Activated naive CD8-positive, alpha-beta T cell (primary cell): ENCODE measurements at regions not wholly inside any gene's neighbourhood (a gene's known extent, or its start where the extent isn't known, plus 50 kb on each side); places are given as distances from the start of the nearest gene placed in this dataset.
A peak's percentile ranks its signal among the peaks of the same experiment; 100 is the strongest.
"Not testable (repeated sequence)": the region's sequence is repeated elsewhere in the genome, so short reads cannot be mapped to it uniquely, and the experiment has no call there.

Experiments used
- H3K27ac Mint-ChIP-seq: one replicate; pipeline ENCODE4 v1.8.0; 2021; ENCODE audit warnings: mixed read lengths
- H3K27me3 Mint-ChIP-seq: one replicate; pipeline ENCODE4 v1.8.0; 2021; ENCODE audit warnings: mixed read lengths
- H3K36me3 Mint-ChIP-seq: one replicate; pipeline ENCODE4 v1.8.0; 2021; ENCODE audit warnings: mixed read lengths
- H3K4me1 Mint-ChIP-seq: one replicate; pipeline ENCODE4 v1.8.0; 2021; ENCODE audit warnings: low read depth, mixed read lengths
- H3K4me3 Mint-ChIP-seq: one replicate; pipeline ENCODE4 v1.8.0; 2021; ENCODE audit warnings: mild to moderate bottlenecking, mixed read lengths
- H3K9me3 Mint-ChIP-seq: one replicate; pipeline ENCODE4 v1.8.0; 2021; ENCODE audit warnings: low read depth, mixed read lengths

GRCh38 chr12:4138532-4138931 is 135.0 kb upstream of the CCND2 start:
- H3K36me3 Mint-ChIP-seq, H3K9me3 Mint-ChIP-seq, H3K27ac Mint-ChIP-seq, H3K4me3 Mint-ChIP-seq, H3K27me3 Mint-ChIP-seq: not testable (repeated sequence)
- H3K4me1 Mint-ChIP-seq, result peaks cover 62% of the 10 kb centered on the region

DNA sequence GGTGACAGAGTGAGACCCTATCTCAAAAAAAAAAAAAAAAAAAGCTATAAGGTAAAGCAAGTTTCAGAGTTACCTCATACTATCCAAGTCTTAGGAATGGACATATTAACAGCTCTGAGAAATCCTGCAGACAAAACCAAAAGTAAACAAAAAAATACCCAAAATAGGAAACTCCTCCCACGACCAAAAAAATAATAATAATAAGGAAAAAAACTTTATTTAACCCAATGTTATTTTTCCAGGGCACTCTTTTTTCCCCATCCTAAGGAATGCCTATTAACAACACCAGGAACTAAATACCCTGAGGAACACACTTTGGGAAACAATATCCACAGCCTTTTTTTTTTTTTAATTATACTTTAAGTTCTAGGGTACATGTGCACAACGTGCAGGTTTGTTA is 135.5 kb upstream of the CCND2 start:
- Mint-ChIP-seq H3K27ac (no peak overlapping the region), H3K36me3 (peaks cover 3% of the 10 kb centered on the region), H3K27me3 (no peaks in the 10 kb centered on the region), H3K4me1 (peaks cover 58% of the 10 kb centered on the region), H3K9me3 (no peaks in the 10 kb centered on the region), H3K4me3 (no peak overlapping the region)

DNA sequence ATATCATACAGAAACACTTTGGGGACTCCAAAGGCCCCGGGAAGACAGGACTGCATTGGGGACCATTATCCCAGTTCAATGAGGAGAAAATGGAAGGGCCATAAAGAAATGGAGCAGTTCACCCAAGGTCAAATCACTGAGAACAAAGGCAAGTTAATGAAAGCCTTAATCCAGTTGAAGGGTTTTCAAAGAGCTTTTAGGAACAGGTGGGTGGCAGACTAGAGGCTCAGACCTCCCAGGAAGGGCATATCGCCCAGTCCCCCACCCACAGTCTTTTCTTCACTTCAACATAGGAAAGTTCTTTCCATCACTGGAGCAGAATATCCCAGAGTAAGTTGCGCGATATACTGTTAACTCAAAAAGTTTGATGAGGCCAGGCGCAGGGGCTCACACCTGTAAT is 136.1 kb upstream of the CCND2 start:
- Mint-ChIP-seq H3K9me3 (no peaks in the 10 kb centered on the region), H3K27me3 (no peaks in the 10 kb centered on the region), H3K36me3 (peaks cover 3% of the 10 kb centered on the region), H3K4me1 (peaks cover 54% of the 10 kb centered on the region), H3K4me3 (no peak overlapping the region), H3K27ac (no peak overlapping the region)

DNA sequence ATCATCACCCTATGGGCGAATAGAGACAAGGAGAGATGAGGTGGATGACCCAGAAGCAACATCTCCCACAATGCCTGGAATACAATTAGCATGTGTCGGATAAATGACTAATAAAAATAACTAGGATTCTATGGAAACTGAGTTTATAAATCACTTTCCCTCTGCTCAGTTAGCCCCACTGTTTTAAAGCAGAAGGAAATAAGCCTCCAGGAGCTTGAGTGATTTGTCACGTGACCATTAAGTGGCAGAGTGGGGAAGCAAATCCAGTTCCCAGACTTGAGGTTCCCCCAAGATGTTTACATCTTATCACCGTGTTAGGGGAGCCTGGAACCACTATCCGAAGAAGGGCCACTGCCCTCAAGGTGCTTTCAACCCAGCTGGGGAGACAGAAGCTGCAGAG is 136.5 kb upstream of the CCND2 start:
- H3K27me3 Mint-ChIP-seq, result no peaks in the 10 kb centered on the region
- peaks cover 50% of the 10 kb centered on the region for H3K4me1 Mint-ChIP-seq
- no peaks in the 10 kb centered on the region for H3K9me3 Mint-ChIP-seq

GRCh38 chr12:4135919-4136605 is 137.5 kb upstream of the CCND2 start:
- H3K9me3 Mint-ChIP-seq, result no peaks in the 10 kb centered on the region
- peaks cover 40% of the 10 kb centered on the region for H3K4me1 Mint-ChIP-seq
- peak overlapping the region; percentile 97 for H3K27ac Mint-ChIP-seq
- no peaks in the 10 kb centered on the region for H3K27me3 Mint-ChIP-seq
- H3K36me3 Mint-ChIP-seq, result peaks cover 5% of the 10 kb centered on the region
- peak overlapping the region; percentile 30 for H3K4me3 Mint-ChIP-seq

More for the DNA sequence above, 136.5 kb upstream of the CCND2 start:
- Mint-ChIP-seq H3K4me3 (no peak overlapping the region), H3K36me3 (peaks cover 3% of the 10 kb centered on the region), H3K27ac (peak overlapping the region; percentile 46)

DNA sequence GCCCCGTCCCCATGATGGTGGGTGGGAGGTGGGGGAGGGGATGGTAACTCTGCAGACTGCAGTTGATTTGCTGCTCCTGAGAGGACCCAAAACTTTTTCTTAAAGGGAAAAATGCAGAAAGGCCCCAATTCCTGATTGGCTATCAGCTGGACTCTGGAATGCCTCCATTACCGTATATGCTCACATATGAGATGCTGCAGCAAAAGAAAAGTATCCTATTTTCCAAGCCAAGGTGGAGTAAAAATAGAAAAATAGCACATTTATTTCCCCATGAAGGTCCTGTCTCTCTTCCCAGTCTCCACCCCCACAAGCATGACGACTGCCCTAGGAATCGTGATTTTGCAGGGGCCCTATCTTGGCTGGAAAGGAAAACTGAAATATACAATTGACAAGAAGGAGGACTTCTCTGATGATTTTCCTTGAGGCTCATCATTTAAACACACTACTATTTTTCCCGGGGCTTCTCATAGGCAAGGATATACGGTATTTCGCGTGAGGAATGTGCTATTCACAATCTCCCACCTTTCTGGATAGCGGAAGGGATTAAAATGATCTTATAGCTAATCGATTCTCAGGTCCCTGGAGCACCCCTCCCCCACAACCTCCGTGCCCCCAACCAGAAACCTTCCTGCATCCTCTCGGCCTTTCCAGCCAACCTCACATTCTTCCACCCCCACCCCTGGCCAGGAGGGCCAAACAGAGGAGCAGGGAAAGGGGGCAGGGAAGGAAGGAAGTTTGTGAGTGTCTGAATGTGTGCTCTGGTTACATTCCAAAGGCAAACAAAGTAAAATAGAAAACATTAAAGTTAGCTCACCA is 138.9 kb upstream of the CCND2 start:
- Mint-ChIP-seq H3K4me3 (no peak overlapping the region), H3K27ac (no peak overlapping the region), H3K9me3 (no peaks in the 10 kb centered on the region), H3K4me1 (peaks cover 31% of the 10 kb centered on the region), H3K36me3 (peaks cover 5% of the 10 kb centered on the region), H3K27me3 (no peaks in the 10 kb centered on the region)

GRCh38 chr12:4133636-4134447 is 139.7 kb upstream of the CCND2 start:
- Mint-ChIP-seq H3K36me3 (peaks cover 5% of the 10 kb centered on the region), H3K27ac (peak overlapping the region; percentile 78), H3K4me1 (peaks cover 25% of the 10 kb centered on the region), H3K27me3 (no peaks in the 10 kb centered on the region), H3K4me3 (no peak overlapping the region), H3K9me3 (no peaks in the 10 kb centered on the region)

GRCh38 chr12:4133029-4133428 is 140.5 kb upstream of the CCND2 start:
- H3K27ac Mint-ChIP-seq, result no peak overlapping the region
- H3K4me3 Mint-ChIP-seq, result no peak overlapping the region
- peaks cover 25% of the 10 kb centered on the region for H3K4me1 Mint-ChIP-seq
- no peaks in the 10 kb centered on the region for H3K27me3 Mint-ChIP-seq
- no peaks in the 10 kb centered on the region for H3K9me3 Mint-ChIP-seq
- H3K36me3 Mint-ChIP-seq, result peaks cover 5% of the 10 kb centered on the region

DNA sequence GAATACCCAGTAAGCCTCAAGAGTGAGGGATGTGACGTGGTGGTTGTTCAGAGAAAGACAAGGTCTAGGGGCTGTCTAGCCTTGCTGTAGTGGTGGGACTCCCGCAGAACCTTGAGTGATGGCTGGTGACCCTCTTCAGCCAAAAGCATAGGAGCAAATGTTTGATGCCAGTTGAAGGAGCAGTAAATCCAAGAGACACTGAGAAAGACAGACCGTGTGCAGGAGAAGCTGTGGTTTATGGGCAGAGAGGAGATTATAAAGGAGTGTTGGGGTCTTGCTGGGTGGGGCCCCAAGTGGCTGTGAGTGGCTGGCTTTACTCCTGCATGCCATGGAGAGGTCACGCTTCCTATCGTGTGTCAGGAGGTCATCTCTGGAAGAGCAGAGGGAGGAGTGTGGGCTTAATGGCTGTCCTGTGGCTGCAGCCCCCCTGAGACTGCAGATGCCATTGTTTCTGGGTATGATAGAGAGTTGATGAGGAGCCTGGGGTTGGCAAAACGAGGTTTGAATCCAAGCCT is 152.0 kb upstream of the CCND2 start:
- Mint-ChIP-seq H3K36me3 (no peaks in the 10 kb centered on the region), H3K9me3 (no peaks in the 10 kb centered on the region), H3K27ac (no peak overlapping the region), H3K27me3 (no peaks in the 10 kb centered on the region), H3K4me1 (peaks cover 31% of the 10 kb centered on the region), H3K4me3 (no peak overlapping the region)

GRCh38 chr12:4120316-4120917 is 153.1 kb upstream of the CCND2 start:
- H3K36me3 Mint-ChIP-seq, result no peaks in the 10 kb centered on the region
- no peaks in the 10 kb centered on the region for H3K27me3 Mint-ChIP-seq
- H3K4me1 Mint-ChIP-seq, result peaks cover 34% of the 10 kb centered on the region
- peak overlapping the region; percentile 25 for H3K27ac Mint-ChIP-seq
- no peak overlapping the region for H3K4me3 Mint-ChIP-seq
- no peaks in the 10 kb centered on the region for H3K9me3 Mint-ChIP-seq

DNA sequence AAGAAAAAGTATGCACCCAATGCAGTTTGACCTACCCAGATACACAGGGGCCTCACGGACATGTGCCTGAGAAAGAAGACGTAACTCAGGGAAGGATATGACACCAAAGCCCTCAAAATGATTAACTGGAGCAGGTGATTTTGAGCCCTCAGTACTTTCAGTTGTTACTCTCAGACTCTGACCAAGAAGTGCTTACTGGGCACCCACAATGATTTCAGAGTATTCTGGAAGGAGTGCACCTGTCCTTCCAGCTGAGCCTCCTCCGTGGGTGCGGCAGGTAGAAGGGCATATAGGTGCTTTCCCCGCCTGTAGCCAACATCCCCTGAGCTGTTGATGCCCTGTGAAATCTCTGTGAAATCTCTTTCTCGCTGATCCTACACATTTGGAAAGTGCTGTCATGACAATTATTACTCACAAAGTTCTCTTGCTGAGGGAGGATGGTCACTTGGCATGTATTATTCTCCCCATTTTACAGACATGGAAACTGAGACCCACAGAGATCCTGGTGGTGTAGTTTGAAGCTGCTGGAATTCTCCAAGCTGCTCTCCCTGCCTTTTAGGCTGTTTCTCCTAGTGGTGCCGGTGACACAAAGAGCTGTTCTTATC is 154.3 kb upstream of the CCND2 start:
- Mint-ChIP-seq H3K27me3 (no peaks in the 10 kb centered on the region), H3K9me3 (no peaks in the 10 kb centered on the region), H3K4me3 (peak overlapping the region; percentile 75), H3K4me1 (peaks cover 42% of the 10 kb centered on the region), H3K36me3 (no peaks in the 10 kb centered on the region), H3K27ac (peak overlapping the region; percentile 83)

DNA sequence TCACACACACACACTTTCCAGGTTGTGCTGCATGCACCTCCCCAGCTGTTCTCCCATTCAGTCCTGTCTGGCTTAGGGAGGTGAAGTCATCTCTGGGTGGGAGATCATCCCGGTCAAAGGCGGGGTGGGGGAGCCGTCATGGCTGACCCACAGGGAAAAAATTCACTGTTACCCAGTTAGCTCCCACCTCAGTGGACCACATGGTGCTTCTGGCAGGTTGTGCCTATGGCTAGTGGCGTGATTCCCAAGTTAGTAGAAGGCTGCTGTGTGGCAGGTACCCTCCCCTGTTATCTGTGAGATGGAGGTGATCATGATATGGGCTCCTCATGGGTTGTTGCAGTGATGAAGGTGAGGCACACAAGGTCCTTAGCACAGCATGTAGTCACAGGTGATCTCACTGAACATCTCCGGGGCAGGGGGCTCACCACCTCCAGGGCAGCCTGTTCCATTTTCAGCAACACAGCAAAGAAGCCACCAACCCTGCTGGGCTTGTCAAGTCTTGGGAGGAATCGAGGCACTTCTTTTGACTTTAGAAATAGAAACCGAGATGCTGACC is 154.9 kb upstream of the CCND2 start:
- Mint-ChIP-seq H3K4me3 (peak overlapping the region; percentile 75), H3K4me1 (peaks cover 42% of the 10 kb centered on the region), H3K27ac (peak overlapping the region; percentile 83), H3K36me3 (no peaks in the 10 kb centered on the region), H3K9me3 (no peaks in the 10 kb centered on the region), H3K27me3 (no peaks in the 10 kb centered on the region)

DNA sequence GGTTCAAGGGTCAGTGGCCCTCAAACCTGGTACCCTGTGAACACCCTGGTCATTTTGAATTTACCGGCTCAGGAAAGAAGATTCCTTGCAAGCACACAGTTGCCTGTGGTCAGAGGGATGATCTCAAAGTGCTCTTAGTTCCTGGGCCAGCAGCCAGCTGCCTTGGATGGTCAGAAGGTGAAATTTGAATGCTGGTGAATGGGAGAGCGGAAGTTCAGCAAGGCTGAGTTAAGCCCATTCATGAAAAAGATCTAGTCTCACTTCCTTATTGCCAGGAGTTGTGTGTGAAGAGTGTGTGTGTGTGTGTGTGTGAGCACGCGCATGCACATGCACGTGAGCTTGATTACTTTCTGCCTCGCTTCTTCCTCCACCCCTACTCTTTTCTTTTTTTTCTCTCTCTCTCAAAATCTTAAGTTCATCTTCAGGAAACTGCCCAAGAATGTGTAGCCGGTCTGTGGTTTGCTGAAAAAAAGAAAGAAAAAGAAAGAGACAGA is 155.5 kb upstream of the CCND2 start:
- Mint-ChIP-seq H3K9me3 (no peaks in the 10 kb centered on the region), H3K27me3 (no peaks in the 10 kb centered on the region), H3K27ac (peak overlapping the region; percentile 83), H3K4me1 (peaks cover 42% of the 10 kb centered on the region), H3K4me3 (peak overlapping the region; percentile 75), H3K36me3 (no peaks in the 10 kb centered on the region)
